ENCODE measurements at regions not wholly inside any gene's neighbourhood (a gene's known extent, or its start where the extent isn't known, plus 50 kb on each side); places are given as distances from the start of the nearest gene placed in this dataset.

- no peak for TF ChIP-seq CTCF (IDR thresholded peaks at IDR 0.05)
These were observed 152.6 kb downstream of the MAGEB17 start for GRCh38 chrX:16319929-16320328.

GRCh38 chrX:16320765-16321355 is 153.6 kb downstream of the MAGEB17 start:
- TF ChIP-seq CTCF (IDR thresholded peaks at IDR 0.05): no peak

GRCh38 chrX:16333453-16333852 is 166.2 kb downstream of the MAGEB17 start:
- TF ChIP-seq CTCF (IDR thresholded peaks at IDR 0.05): no peak

GRCh38 chrX:16335181-16335580 is 167.9 kb downstream of the MAGEB17 start:
- no peak for TF ChIP-seq CTCF (IDR thresholded peaks at IDR 0.05)

GRCh38 chrX:16347968-16348670 is 180.8 kb downstream of the MAGEB17 start:
- no peak for TF ChIP-seq CTCF (IDR thresholded peaks at IDR 0.05)

DNA sequence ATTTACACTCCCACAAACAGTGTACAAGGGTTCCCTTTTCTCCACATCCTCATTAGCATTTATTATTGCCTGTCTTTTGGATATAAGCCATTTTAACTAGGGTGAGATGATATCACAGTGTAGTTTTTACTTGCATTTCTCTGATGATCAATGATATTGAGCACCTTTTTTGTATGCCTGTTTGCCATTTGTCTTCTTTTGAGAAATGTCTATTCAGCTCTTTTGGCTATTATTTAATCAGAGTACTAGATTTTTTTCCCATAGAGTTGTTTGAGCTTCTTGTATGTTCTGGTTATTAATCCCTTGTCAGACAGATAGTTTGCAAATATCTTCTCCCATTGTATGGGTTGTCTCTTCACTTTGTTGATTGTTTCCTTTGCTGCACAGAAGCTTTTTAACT is 190.6 kb downstream of the MAGEB17 start:
- no peak for TF ChIP-seq CTCF (IDR thresholded peaks at IDR 0.05)

DNA sequence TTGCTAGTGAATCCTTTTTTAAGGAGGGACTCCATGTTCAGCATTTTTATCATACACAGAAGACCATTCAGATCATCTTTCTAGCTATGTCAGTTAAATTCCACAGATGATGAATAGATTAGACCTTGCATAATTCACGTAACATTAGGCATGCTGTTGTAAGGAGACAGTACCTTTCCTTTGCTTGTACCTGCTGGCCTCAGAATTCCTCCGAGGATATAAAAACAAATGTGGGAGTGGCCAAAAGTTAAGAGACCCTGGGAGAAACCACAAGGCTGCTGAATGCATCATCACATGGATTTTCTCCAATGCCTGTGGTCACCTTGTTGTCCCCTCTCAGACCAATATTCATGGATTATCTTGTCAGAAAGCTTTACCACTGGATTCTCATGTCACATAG is 201.4 kb downstream of the MAGEB17 start:
- TF ChIP-seq CTCF (IDR thresholded peaks at IDR 0.05): no peak

Data from LNCAP (cell line).